Endodermal cell (in vitro differentiated cells): ENCODE measurements at regions not wholly inside any gene's neighbourhood (a gene's known extent, or its start where the extent isn't known, plus 50 kb on each side); places are given as distances from the start of the nearest gene placed in this dataset.

ENCODE experiments used
- DNase-seq: peaks from one replicate; pipeline ENCODE4 v3.0.0-alpha.2; 2017
- H3K27ac ChIP-seq: 2 replicates; pipeline ENCODE4 v1.5.1; 2013; ENCODE audit warnings: mild to moderate bottlenecking, low read depth, low read length, moderate library complexity
- H3K27me3 ChIP-seq: 2 replicates; pipeline ENCODE4 v1.6.1; 2013; ENCODE audit warnings: mild to moderate bottlenecking, low read length, moderate library complexity; ENCODE audit not compliant: insufficient read depth, control insufficient read depth, poor library complexity, severe bottlenecking
- H3K36me3 ChIP-seq: 2 replicates; pipeline ENCODE4 v1.7.0; 2013; ENCODE audit warnings: mild to moderate bottlenecking, low read length, moderate library complexity; ENCODE audit not compliant: control insufficient read depth, insufficient read depth
- H3K4me1 ChIP-seq: one replicate; pipeline ENCODE4 v1.7.0; 2013; ENCODE audit warnings: low read length; ENCODE audit not compliant: control insufficient read depth, insufficient read depth
- H3K4me3 ChIP-seq: 2 replicates; pipeline ENCODE4 v1.5.1; 2013; ENCODE audit warnings: mild to moderate bottlenecking, low read length, moderate library complexity
- H3K9ac ChIP-seq: 2 replicates; pipeline ENCODE4 v1.6.1; 2013; ENCODE audit warnings: mild to moderate bottlenecking, low read length, moderate library complexity; ENCODE audit not compliant: poor library complexity, severe bottlenecking; ENCODE audit errors: extremely low read depth
- H3K9me3 ChIP-seq: 2 replicates; pipeline ENCODE4 v1.6.1; 2013; ENCODE audit warnings: mild to moderate bottlenecking, low read length, moderate library complexity; ENCODE audit not compliant: control insufficient read depth
- H3K27ac Mint-ChIP-seq: 2 replicates; pipeline ENCODE4 v1.8.0; 2020; ENCODE audit warnings: mixed read lengths
- H3K27me3 Mint-ChIP-seq: 2 replicates; pipeline ENCODE4 v1.8.0; 2021; ENCODE audit warnings: mild to moderate bottlenecking, mixed read lengths; ENCODE audit not compliant: insufficient read depth
- H3K36me3 Mint-ChIP-seq: 2 replicates; pipeline ENCODE4 v1.8.0; 2020; ENCODE audit warnings: low read depth, mixed read lengths
- H3K4me1 Mint-ChIP-seq: 2 replicates; pipeline ENCODE4 v1.8.0; 2020; ENCODE audit warnings: mixed read lengths
- H3K4me3 Mint-ChIP-seq: 2 replicates; pipeline ENCODE4 v1.8.0; 2020; ENCODE audit warnings: mild to moderate bottlenecking, moderate library complexity, mixed read lengths
- H3K9me3 Mint-ChIP-seq: 2 replicates; pipeline ENCODE4 v1.8.0; 2020; ENCODE audit warnings: mild to moderate bottlenecking, mixed read lengths
- CTCF ChIP-seq: fragments of 200-600 bp; sonication (generic); conservative IDR thresholded peaks from 2 replicates; pipeline ENCODE4 v1.5.0; 2021; ENCODE audit warnings: antibody characterized with exemption, mild to moderate bottlenecking
- WGBS, 2 experiments: methylation state at CpG; one replicate each; pipeline versions ENCODE4 v1.1.5 to v1.1.7; 2013; ENCODE audit warnings: missing lambda C conversion rate in 2 of 2, mixed read lengths in 1 of 2; ENCODE audit not compliant: insufficient coverage in 1 of 2, insufficient read length in 1 of 2; 5-methylcytosine and 5-hydroxymethylcytosine counted together

GRCh38 chr3:61507946-61508345 is 53.4 kb upstream of the PTPRG start:
- no peaks in the 10 kb centered on the region for H3K9me3 ChIP-seq
- TF ChIP-seq CTCF: no peak
- H3K27me3 Mint-ChIP-seq: peaks cover 2% of the 10 kb centered on the region
- H3K4me1 ChIP-seq: no peaks in the 10 kb centered on the region
- no peaks in the 10 kb centered on the region for H3K36me3 ChIP-seq
- H3K36me3 Mint-ChIP-seq: no peaks in the 10 kb centered on the region
- no peaks in the 10 kb centered on the region for H3K9me3 Mint-ChIP-seq
- no peak overlapping the region for H3K9ac ChIP-seq
- no peak overlapping the region for H3K27ac ChIP-seq
- H3K4me3 ChIP-seq: no peak overlapping the region
- H3K27ac Mint-ChIP-seq: no peak overlapping the region
- no peak for DNase-seq
- WGBS, 2 experiments: 67 to 92% methylated on average over 1 of the region's 1 CpG
- H3K27me3 ChIP-seq: no peaks in the 10 kb centered on the region
- H3K4me1 Mint-ChIP-seq: peaks cover 2% of the 10 kb centered on the region
- H3K4me3 Mint-ChIP-seq: no peak overlapping the region
